ENCODE measurements at regions not wholly inside any gene's neighbourhood (a gene's known extent, or its start where the extent isn't known, plus 50 kb on each side); places are given as distances from the start of the nearest gene placed in this dataset.

DNA sequence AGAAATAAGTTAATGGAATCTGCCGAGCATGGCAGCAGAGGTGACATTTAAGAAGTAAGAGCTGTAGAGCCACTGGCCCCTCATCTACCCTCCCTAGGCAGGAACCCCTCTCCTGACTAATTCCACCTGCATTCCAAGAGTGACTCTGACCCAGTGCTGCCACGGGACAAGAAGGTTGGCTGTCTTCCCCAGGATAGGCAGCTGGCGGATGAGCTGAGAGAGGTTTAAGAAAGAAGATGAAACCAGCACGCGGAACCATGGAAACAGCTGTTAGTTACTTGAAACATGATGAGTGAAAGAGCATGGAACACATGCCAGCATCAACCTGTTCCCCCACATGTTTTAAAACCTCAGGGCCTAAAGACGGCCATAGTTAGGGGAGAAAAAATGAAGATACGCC, 74.1 kb downstream of the RND3 start:
- TF ChIP-seq EZH2 (IDR thresholded peaks at IDR 0.05; ENCODE audit: low read depth), result no peak
- TF ChIP-seq, protein P1, sequence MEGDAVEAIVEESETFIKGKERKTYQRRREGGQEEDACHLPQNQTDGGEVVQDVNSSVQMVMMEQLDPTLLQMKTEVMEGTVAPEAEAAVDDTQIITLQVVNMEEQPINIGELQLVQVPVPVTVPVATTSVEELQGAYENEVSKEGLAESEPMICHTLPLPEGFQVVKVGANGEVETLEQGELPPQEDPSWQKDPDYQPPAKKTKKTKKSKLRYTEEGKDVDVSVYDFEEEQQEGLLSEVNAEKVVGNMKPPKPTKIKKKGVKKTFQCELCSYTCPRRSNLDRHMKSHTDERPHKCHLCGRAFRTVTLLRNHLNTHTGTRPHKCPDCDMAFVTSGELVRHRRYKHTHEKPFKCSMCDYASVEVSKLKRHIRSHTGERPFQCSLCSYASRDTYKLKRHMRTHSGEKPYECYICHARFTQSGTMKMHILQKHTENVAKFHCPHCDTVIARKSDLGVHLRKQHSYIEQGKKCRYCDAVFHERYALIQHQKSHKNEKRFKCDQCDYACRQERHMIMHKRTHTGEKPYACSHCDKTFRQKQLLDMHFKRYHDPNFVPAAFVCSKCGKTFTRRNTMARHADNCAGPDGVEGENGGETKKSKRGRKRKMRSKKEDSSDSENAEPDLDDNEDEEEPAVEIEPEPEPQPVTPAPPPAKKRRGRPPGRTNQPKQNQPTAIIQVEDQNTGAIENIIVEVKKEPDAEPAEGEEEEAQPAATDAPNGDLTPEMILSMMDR (conservative IDR thresholded peaks at IDR 0.05), result no peak
- no peaks in the 10 kb centered on the region for H4K20me1 ChIP-seq (ENCODE audit: insufficient read depth)
- no peaks in the 10 kb centered on the region for H3K79me2 ChIP-seq (ENCODE audit: low read depth)
- H3K36me3 ChIP-seq (ENCODE audit: low read depth), result no peaks in the 10 kb centered on the region
- BruUV-seq (replicated peaks), result no TSS peak
- intact Hi-C loops (cut with micrococcal nuclease; ENCODE audit: unreplicated experiment), result no loop called here
- no peak overlapping the region for H3K4me2 ChIP-seq
- POLR2A ChIA-PET (ENCODE audit: unreplicated experiment), result no interaction called here
- CTCF ChIA-PET, result no interaction called here
- no peaks in the 10 kb centered on the region for H3F3A ChIP-seq (ENCODE audit: insufficient read depth, low read depth)
- no peaks in the 10 kb centered on the region for H3K4me1 ChIP-seq (replicated peaks; ENCODE audit: insufficient read depth)
- no peak overlapping the region for H3K4me3 ChIP-seq
- no peaks in the 10 kb centered on the region for H3K9me3 ChIP-seq (ENCODE audit: insufficient read depth, low read depth)
- no peaks in the 10 kb centered on the region for H3K27me3 ChIP-seq (ENCODE audit: insufficient read depth, low read depth)
- H3K9me2 ChIP-seq (ENCODE audit: insufficient read depth), result no peaks in the 10 kb centered on the region
- H3K27ac ChIP-seq, result no peak overlapping the region
- H2AFZ ChIP-seq, result no peak overlapping the region
- no peak for DNase-seq

DNA sequence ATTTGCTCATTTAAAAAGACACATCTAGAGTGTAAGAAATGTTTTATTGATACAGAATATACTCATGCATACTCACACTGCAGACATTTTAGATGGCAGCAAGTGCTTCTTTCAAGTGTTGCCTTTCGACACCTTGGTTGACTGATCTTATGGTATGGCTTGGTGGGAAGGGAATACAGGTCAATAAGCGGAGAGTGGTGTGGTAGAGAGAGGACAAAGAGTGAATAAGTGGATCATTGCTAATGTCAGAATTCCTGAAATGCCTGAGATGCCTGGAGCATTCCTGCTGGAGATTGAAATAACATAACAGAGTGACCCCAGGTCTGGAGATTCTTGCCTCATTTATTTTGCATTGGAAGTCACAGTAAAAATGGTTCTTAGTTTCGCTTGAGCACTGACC, 76.7 kb downstream of the RND3 start:
- BruUV-seq (replicated peaks), result no TSS peak
- Histone ChIP-seq H3K4me3 (no peak overlapping the region), H3K4me1 (replicated peaks; ENCODE audit: insufficient read depth) (no peaks in the 10 kb centered on the region), H2AFZ (no peak overlapping the region), H3K9me2 (ENCODE audit: insufficient read depth) (no peaks in the 10 kb centered on the region), H3K27ac (no peak overlapping the region), H3F3A (ENCODE audit: insufficient read depth, low read depth) (no peaks in the 10 kb centered on the region), H3K36me3 (ENCODE audit: low read depth) (no peaks in the 10 kb centered on the region), H3K9me3 (ENCODE audit: insufficient read depth, low read depth) (no peaks in the 10 kb centered on the region), H3K4me2 (no peak overlapping the region), H3K79me2 (ENCODE audit: low read depth) (no peaks in the 10 kb centered on the region), H3K27me3 (ENCODE audit: insufficient read depth, low read depth) (no peaks in the 10 kb centered on the region), H4K20me1 (ENCODE audit: insufficient read depth) (no peaks in the 10 kb centered on the region)
- ChIA-PET POLR2A (ENCODE audit: unreplicated experiment) (no interaction called here), CTCF (no interaction called here)
- TF ChIP-seq EZH2 (IDR thresholded peaks at IDR 0.05; ENCODE audit: low read depth), result no peak
- TF ChIP-seq, protein P1 (conservative IDR thresholded peaks at IDR 0.05), result no peak
- DNase-seq, result peak; percentile 28 to 43
- intact Hi-C loops (cut with micrococcal nuclease; ENCODE audit: unreplicated experiment), result loop anchor here (1.0 to 2.0 kb wide), 2 partner anchors 70 to 417 kb away; no protein-coding TSS in a partner anchor

DNA sequence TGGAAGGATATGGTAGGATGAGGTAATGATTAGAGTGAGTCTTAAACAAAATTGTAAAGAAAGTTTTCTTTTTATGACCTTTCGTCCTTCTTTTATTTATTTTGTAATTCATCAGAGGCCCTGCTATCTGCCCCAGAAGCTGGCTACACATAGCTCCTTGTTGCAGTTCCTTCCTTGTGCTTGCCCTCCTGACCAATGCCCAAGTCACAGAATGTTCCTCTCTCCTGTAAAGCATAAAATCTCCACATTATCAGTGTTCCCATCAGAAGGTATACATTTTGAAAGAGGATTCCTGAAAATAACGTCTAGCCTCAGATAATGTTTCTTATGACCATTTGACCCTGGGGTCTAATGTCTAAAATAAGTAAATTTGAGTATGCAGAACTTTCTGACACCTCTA, 78.3 kb downstream of the RND3 start:
- intact Hi-C loops (cut with micrococcal nuclease; ENCODE audit: unreplicated experiment), result no loop called here
- no peak overlapping the region for H3K4me2 ChIP-seq
- no peak overlapping the region for H3K4me3 ChIP-seq
- H4K20me1 ChIP-seq (ENCODE audit: insufficient read depth), result no peaks in the 10 kb centered on the region
- no peaks in the 10 kb centered on the region for H3K9me3 ChIP-seq (ENCODE audit: insufficient read depth, low read depth)
- H3F3A ChIP-seq (ENCODE audit: insufficient read depth, low read depth), result no peaks in the 10 kb centered on the region
- H3K27ac ChIP-seq, result no peak overlapping the region
- CTCF ChIA-PET, result no interaction called here
- DNase-seq, result no peak
- no peaks in the 10 kb centered on the region for H3K4me1 ChIP-seq (replicated peaks; ENCODE audit: insufficient read depth)
- no peak overlapping the region for H2AFZ ChIP-seq
- no peaks in the 10 kb centered on the region for H3K79me2 ChIP-seq (ENCODE audit: low read depth)
- no peaks in the 10 kb centered on the region for H3K36me3 ChIP-seq (ENCODE audit: low read depth)
- TF ChIP-seq, protein P1 (conservative IDR thresholded peaks at IDR 0.05), result no peak
- no peak for TF ChIP-seq EZH2 (IDR thresholded peaks at IDR 0.05; ENCODE audit: low read depth)
- H3K27me3 ChIP-seq (ENCODE audit: insufficient read depth, low read depth), result no peaks in the 10 kb centered on the region
- POLR2A ChIA-PET (ENCODE audit: unreplicated experiment), result no interaction called here
- no TSS peak for BruUV-seq (replicated peaks)
- no peaks in the 10 kb centered on the region for H3K9me2 ChIP-seq (ENCODE audit: insufficient read depth)

Data from PC-9 (cell line).